HCT116 (cell line): ENCODE measurements at regions not wholly inside any gene's neighbourhood (a gene's known extent, or its start where the extent isn't known, plus 50 kb on each side); places are given as distances from the start of the nearest gene placed in this dataset.
A peak's percentile ranks its signal among the peaks of the same experiment; 100 is the strongest.

Experiments used
- ATAC-seq: fragments of 200-7000 bp; cut with Tn5 transposase; 2 replicates; pipeline ENCODE4 v1.9.1; 2020; ENCODE audit warnings: mild to moderate bottlenecking, moderate library complexity
- BruUV-seq: library from RNA; stranded (reverse); fragments of 400-500 nt; replicated peaks from 2 replicates; lab custom pipeline; 2021; lab: Mats Ljungman, UMichigan
- CTCF ChIA-PET: fragments of 300-600 bp; sonication (Branson Sonifier 250); formaldehyde crosslinking; loops from one replicate; lab custom pipeline; 2021; ENCODE audit warnings: antibody characterized with exemption; lab: Charles Lee
- POLR2A ChIA-PET: fragments of 300-600, 350-600 bp; sonication (Branson Sonifier 250); formaldehyde crosslinking; loops from one replicate; lab custom pipeline; 2021; ENCODE audit warnings: antibody characterized with exemption; lab: Charles Lee
- RAD21 ChIA-PET, 2 experiments: fragments of 300-600 bp; sonication (Branson Sonifier 250); formaldehyde crosslinking; loops; one replicate each; lab custom pipeline; 2023; ENCODE audit warnings: low total read pairs in 2 of 2; ENCODE audit not compliant: uncharacterized antibody in 2 of 2, unreplicated experiment in 2 of 2, low non-redundant PET in 1 of 2; lab: Charles Lee
- DNase-seq: peaks from one replicate; pipeline ENCODE4 v3.0.0-alpha.2; 2010; ENCODE audit warnings: low read depth, low spot score
- H2AFZ ChIP-seq: fragments of 200-600 bp; shearing (Covaris generic), sonication (generic); 2 replicates; pipeline ENCODE4 v1.6.1; 2017; ENCODE audit warnings: low read depth, mixed run types, mixed read lengths, antibody characterized with exemption, low read length; ENCODE audit not compliant: poor library complexity, severe bottlenecking
- H3K27ac ChIP-seq: 2 replicates; pipeline ENCODE4 v1.5.1; 2012; ENCODE audit warnings: low read depth, low read length
- H3K27me3 ChIP-seq: fragments of 200-600 bp; sonication (generic); 2 replicates; pipeline ENCODE4 v1.6.1; 2016; ENCODE audit warnings: mixed run types, low read length, mixed read lengths; ENCODE audit not compliant: insufficient read depth
- H3K36me3 ChIP-seq, 2 experiments: fragments of 200-500 bp in 1 of 2; fragments of 200-600 bp in 1 of 2; sonication (Bioruptor generic) in 1 of 2; sonication (generic) in 1 of 2; 2 replicates each; pipeline versions ENCODE4 v1.5.1 to v1.6.1; 2014 to 2016; ENCODE audit warnings: low read length in 2 of 2, inconsistent platforms in 1 of 2, mixed read lengths in 1 of 2, mixed run types in 1 of 2; ENCODE audit not compliant: insufficient read depth in 2 of 2, control insufficient read depth in 1 of 2
- H3K4me1 ChIP-seq, 2 experiments: fragments of 200-600 bp in 1 of 2; sonication (generic) in 1 of 2; 2 replicates each; pipeline versions ENCODE4 v1.5.1 to v1.6.1; 2012 to 2017; ENCODE audit warnings: low read length in 2 of 2, inconsistent platforms in 1 of 2, mild to moderate bottlenecking in 1 of 2, mixed read lengths in 1 of 2, mixed run types in 1 of 2, moderate library complexity in 1 of 2; ENCODE audit not compliant: insufficient read depth in 2 of 2, control insufficient read depth in 1 of 2
- H3K4me2 ChIP-seq: fragments of 200-600 bp; sonication (generic); 2 replicates; pipeline ENCODE4 v1.6.1; 2017; ENCODE audit warnings: mixed run types, low read length, mixed read lengths
- H3K4me3 ChIP-seq, 2 experiments: fragments of 200-600 bp in 1 of 2; sonication (generic) in 1 of 2; replicated peaks in 1 of 2; 2 replicates each; pipeline ENCODE4 v1.5.1; 2011 to 2016; ENCODE audit warnings: low read length in 2 of 2, control low read depth in 1 of 2, low read depth in 1 of 2, mild to moderate bottlenecking in 1 of 2, mixed read lengths in 1 of 2, mixed run types in 1 of 2
- H3K79me2 ChIP-seq: fragments of 200-600 bp; sonication (generic); 2 replicates; pipeline ENCODE4 v1.6.1; 2017; ENCODE audit warnings: mild to moderate bottlenecking, mixed run types, low read length, moderate library complexity, mixed read lengths; ENCODE audit not compliant: insufficient read depth
- H3K9ac ChIP-seq: fragments of 200-600 bp; sonication (generic); 2 replicates; pipeline ENCODE4 v1.6.1; 2016; ENCODE audit warnings: low read length, mixed read lengths
- H3K9me2 ChIP-seq: fragments of 200-600 bp; sonication (generic), shearing (Covaris generic); 2 replicates; pipeline ENCODE4 v1.6.1; 2017; ENCODE audit warnings: mixed run types, mild to moderate bottlenecking, moderate library complexity; ENCODE audit not compliant: insufficient read depth
- H3K9me3 ChIP-seq, 2 experiments: fragments of 200-500 bp in 1 of 2; fragments of 200-600 bp in 1 of 2; sonication (Bioruptor generic) in 1 of 2; sonication (generic) in 1 of 2; 2 replicates each; pipeline ENCODE4 v1.6.1; 2014 to 2017; ENCODE audit warnings: low read length in 2 of 2, mixed read lengths in 2 of 2, inconsistent platforms in 1 of 2, low read depth in 1 of 2, mild to moderate bottlenecking in 1 of 2, mixed run types in 1 of 2, moderate library complexity in 1 of 2; ENCODE audit not compliant: control insufficient read depth in 1 of 2, insufficient read depth in 1 of 2
- H4K20me1 ChIP-seq: fragments of 200-600 bp; sonication (generic), shearing (Covaris generic); 2 replicates; pipeline ENCODE4 v1.6.1; 2017; ENCODE audit warnings: mixed run types, mild to moderate bottlenecking, moderate library complexity; ENCODE audit not compliant: insufficient read depth
- ATF3 ChIP-seq: IDR thresholded peaks from 2 replicates; pipeline ENCODE4 v1.6.1; 2012
- CEBPB ChIP-seq: IDR thresholded peaks from 2 replicates; pipeline ENCODE4 v1.6.1; 2012; ENCODE audit warnings: low read depth
- EGR1 ChIP-seq: IDR thresholded peaks from 2 replicates; pipeline ENCODE4 v1.6.1; 2012; ENCODE audit warnings: low read depth
- ELF1 ChIP-seq: IDR thresholded peaks from 2 replicates; pipeline ENCODE4 v1.6.1; 2012; ENCODE audit warnings: low read depth, borderline replicate concordance
- EZH2 ChIP-seq: fragments of 200-600 bp; sonication (generic); IDR thresholded peaks from 2 replicates; pipeline ENCODE4 v1.6.1; 2017; ENCODE audit warnings: antibody characterized with exemption, mixed run types
- EZH2phosphoT487 ChIP-seq: fragments of 200-600 bp; IDR thresholded peaks from 2 replicates; pipeline ENCODE4 v1.6.1; 2018; ENCODE audit warnings: antibody characterized with exemption, borderline replicate concordance
- FOSL1 ChIP-seq: IDR thresholded peaks from 2 replicates; pipeline ENCODE4 v1.6.1; 2012; ENCODE audit warnings: low read depth
- MAX ChIP-seq: IDR thresholded peaks from 2 replicates; pipeline ENCODE4 v1.6.1; 2012
- POLR2A ChIP-seq: IDR thresholded peaks from 2 replicates; pipeline ENCODE4 v1.7.0; 2011; ENCODE audit warnings: borderline replicate concordance; ENCODE audit not compliant: insufficient read depth, insufficient read length; ENCODE audit errors: extremely low read depth
- POLR2AphosphoS5 ChIP-seq: IDR thresholded peaks from 2 replicates; pipeline ENCODE4 v1.6.1; 2011; ENCODE audit warnings: mild to moderate bottlenecking, low read depth, low read length, moderate library complexity
- RAD21 ChIP-seq: IDR thresholded peaks from 2 replicates; pipeline ENCODE4 v1.6.1; 2012; ENCODE audit warnings: low read depth, mild to moderate bottlenecking
- SIN3A ChIP-seq: IDR thresholded peaks from 2 replicates; pipeline ENCODE4 v1.6.1; 2012; ENCODE audit warnings: low read depth
- SP1 ChIP-seq: IDR thresholded peaks from 2 replicates; pipeline ENCODE4 v1.6.1; 2012; ENCODE audit warnings: low read depth
- SRF ChIP-seq: IDR thresholded peaks from 2 replicates; pipeline ENCODE4 v1.6.1; 2012; ENCODE audit warnings: low read depth
- TCF7L2 ChIP-seq: IDR thresholded peaks from 2 replicates; pipeline ENCODE4 v1.7.0; 2011; ENCODE audit warnings: borderline replicate concordance, inconsistent platforms; ENCODE audit not compliant: insufficient read depth, insufficient read length; ENCODE audit errors: extremely low read depth
- YY1 ChIP-seq: IDR thresholded peaks from 2 replicates; pipeline ENCODE4 v1.6.1; 2011; ENCODE audit warnings: low read length, low read depth, moderate library complexity, mild to moderate bottlenecking; ENCODE audit not compliant: insufficient replicate concordance; ENCODE audit errors: extremely low read depth
- ZBTB33 ChIP-seq: IDR thresholded peaks from 2 replicates; pipeline ENCODE4 v1.6.1; 2011; ENCODE audit warnings: mild to moderate bottlenecking, low read length, moderate library complexity; ENCODE audit not compliant: insufficient replicate concordance; ENCODE audit errors: extremely low read depth
- intact Hi-C: fragments of 100-400 bp; cut with micrococcal nuclease; formaldehyde crosslinking; loops from 2 replicates; pipeline ENCODE4 v1.10.0; 2022

- no peaks in the 10 kb centered on the region for H3K79me2 ChIP-seq
- no peak for DNase-seq
- H4K20me1 ChIP-seq = no peaks in the 10 kb centered on the region
- no peaks in the 10 kb centered on the region for H3K36me3 ChIP-seq
- POLR2A ChIA-PET = no interaction called here
- no peaks in the 10 kb centered on the region for H3K27me3 ChIP-seq
- no peak overlapping the region for H3K9ac ChIP-seq
- H3K9me2 ChIP-seq = no peaks in the 10 kb centered on the region
- no peak overlapping the region for H2AFZ ChIP-seq
- no peak overlapping the region for H3K4me3 ChIP-seq
- intact Hi-C loops = no loop called here
- H3K27ac ChIP-seq = no peak overlapping the region
- RAD21 ChIA-PET = no interaction called here
- H3K4me1 ChIP-seq = peaks cover 0 to 11% of the 10 kb centered on the region in 2 experiments; a peak in 1 of 4 replicates
- ATAC-seq = no peak
- CTCF ChIA-PET = no interaction called here
- no peak overlapping the region for H3K4me2 ChIP-seq
- H3K9me3 ChIP-seq = peaks cover 3 to 7% of the 10 kb centered on the region in 2 experiments; a peak in 1 of 4 replicates
- TF ChIP-seq SRF (no peak), EZH2 (no peak), CEBPB (peak; percentile 71), EZH2phosphoT487 (no peak), MAX (peak; percentile 19; the same call in 1 of the 2 replicates), ATF3 (no peak), POLR2A (no peak), SP1 (no peak)
- no TSS peak for BruUV-seq
These were observed 122.8 kb upstream of the PITX1 start for GRCh38 chr5:135156715-135157404.

GRCh38 chr5:135156337-135156714 lies 122.3 kb upstream of the PITX1 start:
- POLR2A ChIA-PET = no interaction called here
- ATAC-seq = no peak
- CTCF ChIA-PET = no interaction called here
- TF ChIP-seq SRF (no peak), EZH2 (no peak), MAX (no peak), EGR1 (no peak), SIN3A (no peak), FOSL1 (no peak), ZBTB33 (no peak), ELF1 (no peak), SP1 (no peak), POLR2A (no peak), CEBPB (no peak), RAD21 (no peak), POLR2AphosphoS5 (no peak), YY1 (no peak), TCF7L2 (no peak), ATF3 (no peak)

More at GRCh38 chr5:135156337-135156714, 122.3 kb upstream of the PITX1 start:
- no peak overlapping the region for H2AFZ ChIP-seq
- no peak overlapping the region for H3K9ac ChIP-seq
- H3K27ac ChIP-seq = no peak overlapping the region
- BruUV-seq = no TSS peak
- no peaks in the 10 kb centered on the region for H3K36me3 ChIP-seq
- no peak overlapping the region for H3K4me3 ChIP-seq
- no peaks in the 10 kb centered on the region for H4K20me1 ChIP-seq
- H3K4me2 ChIP-seq = no peak overlapping the region
- no peaks in the 10 kb centered on the region for H3K27me3 ChIP-seq
- peaks cover 3 to 7% of the 10 kb centered on the region in 2 experiments; a peak in 1 of 4 replicates for H3K9me3 ChIP-seq
- H3K4me1 ChIP-seq = peaks cover 0 to 11% of the 10 kb centered on the region in 2 experiments; a peak in 1 of 4 replicates
- H3K9me2 ChIP-seq = no peaks in the 10 kb centered on the region
- no peaks in the 10 kb centered on the region for H3K79me2 ChIP-seq
- no peak for DNase-seq
- RAD21 ChIA-PET = no interaction called here
- intact Hi-C loops = no loop called here
